ENCODE measurements at regions not wholly inside any gene's neighbourhood (a gene's known extent, or its start where the extent isn't known, plus 50 kb on each side); places are given as distances from the start of the nearest gene placed in this dataset.

DNA sequence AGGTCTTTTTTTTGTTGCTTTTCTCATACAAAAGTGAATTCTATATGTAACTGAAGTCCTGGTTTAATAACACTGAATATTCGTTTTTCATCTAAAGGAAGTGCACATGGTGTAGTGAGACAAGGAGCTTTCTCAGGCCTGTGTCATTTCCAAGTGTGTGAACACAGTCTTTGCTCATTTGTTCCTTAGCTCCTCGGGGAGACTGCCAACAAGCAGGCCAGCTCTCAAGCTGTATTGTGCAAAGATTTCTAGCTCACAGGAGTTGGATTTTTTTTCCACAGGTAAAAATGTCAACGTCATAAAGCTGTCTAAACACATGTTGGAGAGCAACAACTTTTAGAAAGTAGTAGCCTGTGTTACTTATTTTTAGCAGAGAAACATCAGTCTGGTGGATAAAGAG is 87.8 kb upstream of the S1PR1 start:
- DNase-seq (ENCODE audit: low read depth), result peak; percentile 12
- TF ChIP-seq, protein P1, sequence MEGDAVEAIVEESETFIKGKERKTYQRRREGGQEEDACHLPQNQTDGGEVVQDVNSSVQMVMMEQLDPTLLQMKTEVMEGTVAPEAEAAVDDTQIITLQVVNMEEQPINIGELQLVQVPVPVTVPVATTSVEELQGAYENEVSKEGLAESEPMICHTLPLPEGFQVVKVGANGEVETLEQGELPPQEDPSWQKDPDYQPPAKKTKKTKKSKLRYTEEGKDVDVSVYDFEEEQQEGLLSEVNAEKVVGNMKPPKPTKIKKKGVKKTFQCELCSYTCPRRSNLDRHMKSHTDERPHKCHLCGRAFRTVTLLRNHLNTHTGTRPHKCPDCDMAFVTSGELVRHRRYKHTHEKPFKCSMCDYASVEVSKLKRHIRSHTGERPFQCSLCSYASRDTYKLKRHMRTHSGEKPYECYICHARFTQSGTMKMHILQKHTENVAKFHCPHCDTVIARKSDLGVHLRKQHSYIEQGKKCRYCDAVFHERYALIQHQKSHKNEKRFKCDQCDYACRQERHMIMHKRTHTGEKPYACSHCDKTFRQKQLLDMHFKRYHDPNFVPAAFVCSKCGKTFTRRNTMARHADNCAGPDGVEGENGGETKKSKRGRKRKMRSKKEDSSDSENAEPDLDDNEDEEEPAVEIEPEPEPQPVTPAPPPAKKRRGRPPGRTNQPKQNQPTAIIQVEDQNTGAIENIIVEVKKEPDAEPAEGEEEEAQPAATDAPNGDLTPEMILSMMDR (conservative IDR thresholded peaks at IDR 0.05; ENCODE audit: control insufficient read depth, insufficient read depth, low read depth, low read length), result no peak
- no peak overlapping the region for H3K4me3 ChIP-seq (ENCODE audit: control insufficient read depth, low read depth, low read length)

GRCh38 chr1:101147381-101147780 is 89.4 kb upstream of the S1PR1 start:
- no peak for DNase-seq (ENCODE audit: low read depth)
- TF ChIP-seq, protein P1 (conservative IDR thresholded peaks at IDR 0.05; ENCODE audit: control insufficient read depth, insufficient read depth, low read depth, low read length), result no peak
- H3K4me3 ChIP-seq (ENCODE audit: control insufficient read depth, low read depth, low read length), result no peak overlapping the region

GRCh38 chr1:101145449-101145820 is 91.4 kb upstream of the S1PR1 start:
- no peak for DNase-seq (ENCODE audit: low read depth)
- no peak overlapping the region for H3K4me3 ChIP-seq (ENCODE audit: control insufficient read depth, low read depth, low read length)
- TF ChIP-seq, protein P1 (conservative IDR thresholded peaks at IDR 0.05; ENCODE audit: control insufficient read depth, insufficient read depth, low read depth, low read length), result no peak

DNA sequence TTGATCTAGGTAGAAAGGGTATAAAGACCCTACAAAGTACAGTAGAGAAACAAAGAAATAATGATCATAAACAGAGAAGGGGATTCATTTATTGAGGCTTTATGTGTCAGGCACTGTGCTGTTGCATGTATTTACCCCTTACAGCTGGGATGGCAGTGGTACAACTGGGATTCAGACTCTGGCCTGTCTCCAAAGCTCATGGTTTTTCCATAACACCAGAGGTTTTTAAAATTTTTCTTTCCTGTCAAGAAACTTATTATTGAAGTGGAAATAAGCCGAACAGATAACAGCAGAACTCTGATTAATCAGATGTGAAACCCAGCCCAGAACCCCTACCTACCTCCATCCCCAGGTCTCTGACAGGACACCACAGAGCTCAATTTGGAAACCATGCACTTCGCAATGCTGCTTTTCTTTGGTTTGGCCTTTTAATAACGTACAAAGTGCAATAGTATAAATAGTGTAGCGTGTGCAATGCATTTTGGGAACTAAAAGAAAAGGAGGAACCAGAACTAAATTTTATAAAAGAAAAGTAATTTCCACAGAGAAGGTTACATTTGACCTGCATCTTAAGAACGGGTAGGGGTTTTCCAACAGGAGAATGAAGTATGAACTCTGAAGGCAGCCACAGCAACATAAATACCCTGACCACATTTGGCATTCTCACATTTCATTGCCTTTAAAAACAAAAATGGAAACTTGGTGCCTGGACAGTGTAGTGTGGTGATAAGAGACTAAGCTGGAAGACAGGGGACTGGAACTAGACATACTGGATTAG is 92.0 kb upstream of the S1PR1 start:
- H3K4me3 ChIP-seq (ENCODE audit: control insufficient read depth, low read depth, low read length), result no peak overlapping the region
- TF ChIP-seq, protein P1 (conservative IDR thresholded peaks at IDR 0.05; ENCODE audit: control insufficient read depth, insufficient read depth, low read depth, low read length), result no peak
- DNase-seq (ENCODE audit: low read depth), result no peak

DNA sequence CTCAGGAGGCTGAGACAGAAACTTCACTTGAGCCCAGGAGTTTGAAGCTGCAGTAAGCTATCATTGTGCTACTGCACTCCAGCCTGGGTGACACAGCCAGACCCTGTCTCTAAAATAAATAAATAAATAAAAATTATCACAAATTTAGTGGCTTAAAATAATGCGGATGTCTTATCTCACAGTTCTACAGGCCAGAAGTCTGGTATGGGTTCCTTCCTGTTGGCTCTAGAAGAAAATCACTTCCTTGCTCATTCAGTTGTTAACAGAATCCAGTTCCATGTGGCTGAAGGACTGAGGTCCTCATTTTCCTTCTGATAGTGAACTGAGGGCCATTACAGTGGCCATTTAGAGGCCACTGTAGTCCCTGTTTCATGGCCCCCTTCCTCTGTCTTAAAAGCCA is 94.6 kb upstream of the S1PR1 start:
- no peak for DNase-seq (ENCODE audit: low read depth)
- no peak overlapping the region for H3K4me3 ChIP-seq (ENCODE audit: control insufficient read depth, low read depth, low read length)
- TF ChIP-seq, protein P1 (conservative IDR thresholded peaks at IDR 0.05; ENCODE audit: control insufficient read depth, insufficient read depth, low read depth, low read length), result no peak

DNA sequence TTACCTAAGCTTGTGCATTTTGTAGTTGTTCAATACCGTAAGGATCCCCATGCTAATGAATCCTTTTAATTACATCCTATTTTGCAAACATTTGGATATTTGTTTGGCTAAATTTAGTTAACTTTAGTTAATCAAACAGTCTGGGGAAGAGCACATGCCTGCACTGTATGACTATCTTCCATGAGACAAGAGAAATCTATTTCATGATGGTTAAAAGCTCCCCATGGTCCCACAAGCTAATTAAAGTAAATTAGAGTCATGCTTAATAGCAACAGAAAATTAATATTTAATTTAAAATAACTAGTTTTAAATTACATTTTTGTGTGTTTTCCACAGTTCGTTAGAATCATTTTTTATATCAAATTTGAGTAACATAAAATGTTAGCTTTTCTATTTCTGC is 95.4 kb upstream of the S1PR1 start:
- TF ChIP-seq, protein P1 (conservative IDR thresholded peaks at IDR 0.05; ENCODE audit: control insufficient read depth, insufficient read depth, low read depth, low read length), result no peak
- no peak for DNase-seq (ENCODE audit: low read depth)
- H3K4me3 ChIP-seq (ENCODE audit: control insufficient read depth, low read depth, low read length), result no peak overlapping the region
